ENCODE measurements at regions not wholly inside any gene's neighbourhood (a gene's known extent, or its start where the extent isn't known, plus 50 kb on each side); places are given as distances from the start of the nearest gene placed in this dataset.

DNA sequence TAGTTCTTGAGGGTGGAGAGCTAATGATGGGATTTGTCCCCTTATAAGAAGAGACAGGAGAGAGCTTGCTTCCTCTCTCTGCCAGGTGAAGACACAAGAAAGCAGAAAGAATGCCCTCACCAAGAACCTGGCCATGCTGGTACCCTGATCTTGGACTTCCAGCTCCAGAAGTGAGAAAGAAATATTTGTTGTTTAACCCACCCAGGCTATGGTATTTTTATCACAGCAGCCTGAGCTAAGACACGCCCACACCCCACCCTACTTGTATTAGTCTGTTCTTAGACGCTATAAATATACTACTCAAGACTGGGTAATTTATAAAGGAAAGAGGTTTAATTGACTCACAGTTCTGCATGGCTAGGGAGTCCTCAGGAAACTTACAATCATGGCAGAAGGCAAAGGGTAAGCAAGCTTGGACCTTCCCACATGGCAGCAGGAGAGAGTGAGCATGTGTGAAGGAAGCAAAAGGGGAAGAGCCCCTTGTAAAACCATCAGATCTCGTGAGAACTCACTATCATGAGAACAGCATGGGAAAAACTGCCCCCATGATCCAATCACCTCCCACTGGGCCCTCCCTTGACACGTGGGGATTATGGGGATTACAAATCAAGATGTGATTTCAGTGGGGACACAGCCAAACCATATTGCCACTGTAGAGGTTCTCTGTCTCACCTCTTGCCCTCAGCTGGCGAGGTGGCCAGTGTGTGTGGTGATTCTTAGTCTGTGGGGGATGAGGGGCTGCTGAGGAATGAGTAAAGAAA, 57.4 kb upstream of the RCBTB2 start:
- TF ChIP-seq, protein P1, sequence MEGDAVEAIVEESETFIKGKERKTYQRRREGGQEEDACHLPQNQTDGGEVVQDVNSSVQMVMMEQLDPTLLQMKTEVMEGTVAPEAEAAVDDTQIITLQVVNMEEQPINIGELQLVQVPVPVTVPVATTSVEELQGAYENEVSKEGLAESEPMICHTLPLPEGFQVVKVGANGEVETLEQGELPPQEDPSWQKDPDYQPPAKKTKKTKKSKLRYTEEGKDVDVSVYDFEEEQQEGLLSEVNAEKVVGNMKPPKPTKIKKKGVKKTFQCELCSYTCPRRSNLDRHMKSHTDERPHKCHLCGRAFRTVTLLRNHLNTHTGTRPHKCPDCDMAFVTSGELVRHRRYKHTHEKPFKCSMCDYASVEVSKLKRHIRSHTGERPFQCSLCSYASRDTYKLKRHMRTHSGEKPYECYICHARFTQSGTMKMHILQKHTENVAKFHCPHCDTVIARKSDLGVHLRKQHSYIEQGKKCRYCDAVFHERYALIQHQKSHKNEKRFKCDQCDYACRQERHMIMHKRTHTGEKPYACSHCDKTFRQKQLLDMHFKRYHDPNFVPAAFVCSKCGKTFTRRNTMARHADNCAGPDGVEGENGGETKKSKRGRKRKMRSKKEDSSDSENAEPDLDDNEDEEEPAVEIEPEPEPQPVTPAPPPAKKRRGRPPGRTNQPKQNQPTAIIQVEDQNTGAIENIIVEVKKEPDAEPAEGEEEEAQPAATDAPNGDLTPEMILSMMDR (IDR thresholded peaks at IDR 0.05; ENCODE audit: low read depth, low read length, poor library complexity, severe bottlenecking), result no peak
- no peak for TF ChIP-seq EZH2phosphoT487 (IDR thresholded peaks at IDR 0.05; ENCODE audit: borderline replicate concordance, low read length)
